Osteoblast (primary cell): ENCODE measurements at regions not wholly inside any gene's neighbourhood (a gene's known extent, or its start where the extent isn't known, plus 50 kb on each side); places are given as distances from the start of the nearest gene placed in this dataset.

Source experiments
- DNase-seq: peaks from one replicate; pipeline ENCODE4 v3.0.0; 2011; ENCODE audit warnings: low spot score, mixed read lengths; ENCODE audit not compliant: insufficient read length; ENCODE audit errors: missing footprints
- H2AFZ ChIP-seq: 2 replicates; pipeline ENCODE4 v1.6.0; 2011; ENCODE audit warnings: mild to moderate bottlenecking, low read length
- H3K27ac ChIP-seq: 2 replicates; pipeline ENCODE4 v1.5.1; 2011; ENCODE audit warnings: mild to moderate bottlenecking, low read depth, low read length, moderate library complexity
- H3K27me3 ChIP-seq: 2 replicates; pipeline ENCODE4 v1.6.0; 2012; ENCODE audit warnings: mild to moderate bottlenecking, control low read depth, inconsistent platforms, low read length, moderate library complexity; ENCODE audit not compliant: insufficient read depth
- H3K36me3 ChIP-seq: 2 replicates; pipeline ENCODE4 v1.5.1; 2011; ENCODE audit warnings: mild to moderate bottlenecking, low read length, control low read depth, moderate library complexity; ENCODE audit not compliant: insufficient read depth
- H3K4me1 ChIP-seq: 2 replicates; pipeline ENCODE4 v1.5.1; 2011; ENCODE audit warnings: mild to moderate bottlenecking, low read length, control low read depth, moderate library complexity; ENCODE audit not compliant: insufficient read depth
- H3K4me2 ChIP-seq: 2 replicates; pipeline ENCODE4 v1.6.0; 2011; ENCODE audit warnings: mild to moderate bottlenecking, low read length; ENCODE audit not compliant: insufficient read depth
- H3K4me3 ChIP-seq: fragments of 200-600 bp; sonication (generic); 3 replicates; pipeline ENCODE4 v1.5.1; 2012; ENCODE audit warnings: mild to moderate bottlenecking, low read length, inconsistent platforms; ENCODE audit not compliant: insufficient read depth
- H3K79me2 ChIP-seq: 2 replicates; pipeline ENCODE4 v1.6.0; 2012; ENCODE audit warnings: mild to moderate bottlenecking, low read length, control low read depth, inconsistent platforms; ENCODE audit not compliant: insufficient read depth
- H3K9me3 ChIP-seq: 2 replicates; pipeline ENCODE4 v1.5.1; 2011; ENCODE audit warnings: low read depth, low read length, control low read depth
- H4K20me1 ChIP-seq: 2 replicates; pipeline ENCODE4 v1.6.0; 2012; ENCODE audit warnings: mild to moderate bottlenecking, low read length, control low read depth; ENCODE audit not compliant: insufficient read depth
- CTCF ChIP-seq: IDR thresholded peaks from 2 replicates; pipeline ENCODE4 v1.5.1; 2011; ENCODE audit warnings: mild to moderate bottlenecking, low read depth, low read length, moderate library complexity; ENCODE audit errors: extremely low read depth

- Histone ChIP-seq H3K27ac (no peak overlapping the region), H4K20me1 (no peaks in the 10 kb centered on the region), H3K4me2 (no peak overlapping the region), H3K4me1 (peaks cover 14% of the 10 kb centered on the region), H3K79me2 (no peaks in the 10 kb centered on the region), H3K4me3 (no peak overlapping the region), H3K9me3 (no peaks in the 10 kb centered on the region), H2AFZ (no peak overlapping the region), H3K27me3 (no peaks in the 10 kb centered on the region), H3K36me3 (no peaks in the 10 kb centered on the region)
- no peak for TF ChIP-seq CTCF
- no peak for DNase-seq
Observed at GRCh38 chr2:204470621-204471196, 74.6 kb upstream of the PARD3B start.

GRCh38 chr2:204472375-204472774, 72.9 kb upstream of the PARD3B start:
- Histone ChIP-seq H3K27me3 (no peaks in the 10 kb centered on the region), H2AFZ (no peak overlapping the region), H3K36me3 (no peaks in the 10 kb centered on the region), H4K20me1 (no peaks in the 10 kb centered on the region), H3K27ac (no peak overlapping the region), H3K4me3 (no peak overlapping the region), H3K4me1 (peaks cover 14% of the 10 kb centered on the region), H3K4me2 (peak overlapping the region; percentile 8), H3K9me3 (no peaks in the 10 kb centered on the region), H3K79me2 (no peaks in the 10 kb centered on the region)
- peak; percentile 60 for DNase-seq
- no peak for TF ChIP-seq CTCF

- Histone ChIP-seq H4K20me1 (no peaks in the 10 kb centered on the region), H3K4me3 (no peak overlapping the region), H3K4me2 (no peak overlapping the region), H3K4me1 (peaks cover 14% of the 10 kb centered on the region), H3K27me3 (no peaks in the 10 kb centered on the region), H2AFZ (no peak overlapping the region), H3K79me2 (no peaks in the 10 kb centered on the region), H3K36me3 (no peaks in the 10 kb centered on the region), H3K9me3 (no peaks in the 10 kb centered on the region), H3K27ac (no peak overlapping the region)
- TF ChIP-seq CTCF, result no peak
- DNase-seq, result no peak
Observed at GRCh38 chr2:204473224-204473623, 72.1 kb upstream of the PARD3B start.

GRCh38 chr2:204475399-204475798, 69.9 kb upstream of the PARD3B start:
- no peak for TF ChIP-seq CTCF
- H3K9me3 ChIP-seq, result no peaks in the 10 kb centered on the region
- H3K36me3 ChIP-seq, result no peaks in the 10 kb centered on the region
- H3K27ac ChIP-seq, result no peak overlapping the region
- no peak overlapping the region for H3K4me3 ChIP-seq
- DNase-seq, result no peak
- H3K4me2 ChIP-seq, result no peak overlapping the region
- no peaks in the 10 kb centered on the region for H3K27me3 ChIP-seq
- no peaks in the 10 kb centered on the region for H3K79me2 ChIP-seq
- no peak overlapping the region for H2AFZ ChIP-seq
- no peaks in the 10 kb centered on the region for H4K20me1 ChIP-seq
- peaks cover 3% of the 10 kb centered on the region for H3K4me1 ChIP-seq
